NCI-H446 treated with DMSO at 0.1 percent for 48 hours (cell line): ENCODE measurements at regions not wholly inside any gene's neighbourhood (a gene's known extent, or its start where the extent isn't known, plus 50 kb on each side); places are given as distances from the start of the nearest gene placed in this dataset.

Experiments used
- DNase-seq: peaks from one replicate; lab custom pipeline; 2025; lab: John Stamatoyannopoulos, UW

GRCh38 chr4:130183766-130184165 lies 1087.8 kb downstream of the C4orf33 start:
- DNase-seq = no peak

- DNase-seq = no peak
Observed at GRCh38 chr4:130185123-130185522, 1089.2 kb downstream of the C4orf33 start.

GRCh38 chr4:130186931-130187330 lies 1091.0 kb downstream of the C4orf33 start:
- DNase-seq = no peak

GRCh38 chr4:130187587-130187986 lies 1091.6 kb downstream of the C4orf33 start:
- DNase-seq = no peak

- DNase-seq = no peak
Observed at GRCh38 chr4:130192787-130193186, 1096.8 kb downstream of the C4orf33 start.

GRCh38 chr4:130197946-130198345 lies 1102.0 kb downstream of the C4orf33 start:
- DNase-seq = no peak

- DNase-seq = no peak
Observed at GRCh38 chr4:130203571-130203970, 1107.6 kb downstream of the C4orf33 start.

- DNase-seq = no peak
Observed at GRCh38 chr4:130210864-130211263, 1114.9 kb downstream of the C4orf33 start.

- no peak for DNase-seq
Observed at GRCh38 chr4:130214268-130214667, 1118.3 kb downstream of the C4orf33 start.

GRCh38 chr4:130233377-130234047 lies 1137.6 kb downstream of the C4orf33 start:
- no peak for DNase-seq

- no peak for DNase-seq
Observed at GRCh38 chr4:130238121-130238520, 1142.2 kb downstream of the C4orf33 start.

- no peak for DNase-seq
Observed at GRCh38 chr4:130249002-130249401, 1153.0 kb downstream of the C4orf33 start.

- DNase-seq = no peak
Observed at GRCh38 chr4:130257271-130257670, 1161.3 kb downstream of the C4orf33 start.

- no peak for DNase-seq
Observed at GRCh38 chr4:130266814-130267213, 1170.9 kb downstream of the C4orf33 start.

GRCh38 chr4:130288576-130288975 lies 1192.6 kb downstream of the C4orf33 start:
- DNase-seq = no peak

GRCh38 chr4:130293692-130294091 lies 1197.7 kb downstream of the C4orf33 start:
- DNase-seq = no peak

GRCh38 chr4:130296448-130296847 lies 1200.5 kb downstream of the C4orf33 start:
- no peak for DNase-seq

GRCh38 chr4:130306566-130306965 lies 1210.6 kb downstream of the C4orf33 start:
- DNase-seq = no peak

- no peak for DNase-seq
Observed at GRCh38 chr4:130309221-130309620, 1213.3 kb downstream of the C4orf33 start.

- no peak for DNase-seq
Observed at GRCh38 chr4:130322439-130322838, 1226.5 kb downstream of the C4orf33 start.

- DNase-seq = no peak
Observed at GRCh38 chr4:130329036-130329435, 1233.1 kb downstream of the C4orf33 start.

GRCh38 chr4:130333241-130333759 lies 1237.3 kb downstream of the C4orf33 start:
- DNase-seq = no peak

- no peak for DNase-seq
Observed at GRCh38 chr4:130335417-130336194, 1239.7 kb downstream of the C4orf33 start.
